ENCODE measurements at regions not wholly inside any gene's neighbourhood (a gene's known extent, or its start where the extent isn't known, plus 50 kb on each side); places are given as distances from the start of the nearest gene placed in this dataset.

GRCh38 chr10:61289813-61290212, 163.4 kb downstream of the TMEM26 start:
- DNase-seq (ENCODE audit: low spot score): no peak
- no peak for TF ChIP-seq CTCF (IDR thresholded peaks at IDR 0.05; ENCODE audit: extremely low read depth, missing control alignments)

- DNase-seq (ENCODE audit: low spot score): peak; percentile 58
- TF ChIP-seq CTCF (IDR thresholded peaks at IDR 0.05; ENCODE audit: extremely low read depth, missing control alignments): no peak
These were observed 166.5 kb downstream of the TMEM26 start for GRCh38 chr10:61286686-61287085.

- no peak for TF ChIP-seq CTCF (IDR thresholded peaks at IDR 0.05; ENCODE audit: extremely low read depth, missing control alignments)
- DNase-seq (ENCODE audit: low spot score): no peak
These were observed 167.4 kb downstream of the TMEM26 start for GRCh38 chr10:61285749-61286148.

GRCh38 chr10:61284222-61284890, 168.8 kb downstream of the TMEM26 start:
- peak; percentile 8 for DNase-seq (ENCODE audit: low spot score)
- TF ChIP-seq CTCF (IDR thresholded peaks at IDR 0.05; ENCODE audit: extremely low read depth, missing control alignments): peak; percentile 45

- TF ChIP-seq CTCF (IDR thresholded peaks at IDR 0.05; ENCODE audit: extremely low read depth, missing control alignments): no peak
- DNase-seq (ENCODE audit: low spot score): no peak
These were observed 169.5 kb downstream of the TMEM26 start for GRCh38 chr10:61283481-61284221.

- no peak for DNase-seq (ENCODE audit: low spot score)
These were observed 170.1 kb downstream of the TMEM26 start for GRCh38 chr10:61283066-61283465.

More at GRCh38 chr10:61283066-61283465, 170.1 kb downstream of the TMEM26 start:
- no peak for TF ChIP-seq CTCF (IDR thresholded peaks at IDR 0.05; ENCODE audit: extremely low read depth, missing control alignments)
